ENCODE measurements at regions not wholly inside any gene's neighbourhood (a gene's known extent, or its start where the extent isn't known, plus 50 kb on each side); places are given as distances from the start of the nearest gene placed in this dataset.

DNA sequence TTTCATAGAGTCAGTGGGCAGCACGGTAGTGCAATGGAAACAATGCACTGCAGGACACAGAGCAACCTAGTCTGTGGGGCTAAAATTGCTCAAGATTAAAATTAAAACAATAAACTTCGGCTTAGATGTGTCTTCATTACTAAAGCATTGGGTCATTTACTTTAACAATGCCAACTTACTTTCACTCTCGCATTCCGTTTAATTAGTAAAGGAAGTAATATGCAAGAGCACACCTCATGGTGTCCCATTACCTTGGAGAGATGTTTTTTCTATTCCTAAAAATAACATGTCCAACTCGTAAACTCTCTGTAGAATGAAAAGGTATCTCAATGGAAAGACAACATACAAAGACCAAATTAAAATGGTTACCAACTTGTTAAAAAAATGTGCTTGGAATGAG is 738.4 kb downstream of the PCDH17 start:
- POLR2A ChIA-PET: no interaction called here
- Histone ChIP-seq H3K4me3 (ENCODE audit: low read depth, low read length) (no peak overlapping the region), H3K9me3 (ENCODE audit: control insufficient read depth, insufficient read depth, low read depth, low read length) (no peaks in the 10 kb centered on the region), H3K4me1 (ENCODE audit: control insufficient read depth, insufficient read depth, low read length) (no peaks in the 10 kb centered on the region), H3K36me3 (ENCODE audit: control insufficient read depth in 2 of 2, insufficient read depth in 1 of 2, low read length in 2 of 2) (no peaks in the 10 kb centered on the region), H3K27ac (ENCODE audit: extremely low read depth, low read depth, low read length) (no peak overlapping the region)
- CTCF ChIA-PET: no interaction called here
- TF ChIP-seq ZBTB20 (tag by site-specific recombination; IDR thresholded peaks at IDR 0.05): no peak
- TF ChIP-seq ZNF654 (tag by site-specific recombination; IDR thresholded peaks at IDR 0.05; ENCODE audit: low read depth): no peak

DNA sequence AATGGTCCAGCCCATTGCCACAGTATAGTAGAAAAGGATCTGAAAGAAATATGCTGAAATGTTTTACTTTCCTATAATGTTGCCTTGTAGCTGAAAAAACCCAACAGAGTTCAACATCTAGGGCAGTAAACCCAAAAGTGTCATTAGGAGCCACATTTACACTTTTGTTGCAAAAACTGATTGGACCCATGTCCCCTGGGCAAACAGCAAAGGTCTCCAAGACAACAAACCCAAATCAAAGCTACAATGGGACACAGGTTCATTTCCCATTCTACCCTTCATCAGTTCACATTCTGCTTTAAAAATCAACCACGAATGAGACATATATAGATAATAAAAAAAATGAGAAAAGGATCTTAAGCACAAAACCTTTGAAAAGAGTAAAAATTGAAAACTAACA is 744.8 kb downstream of the PCDH17 start:
- no peak for TF ChIP-seq SP3 (tag by site-specific recombination; IDR thresholded peaks at IDR 0.05)
- TF ChIP-seq ZNF585B (tag by site-specific recombination; IDR thresholded peaks at IDR 0.05): no peak
- TF ChIP-seq ZBTB1 (tag by site-specific recombination; IDR thresholded peaks at IDR 0.05): no peak
- TF ChIP-seq ZNF785 (tag by site-specific recombination; IDR thresholded peaks at IDR 0.05): no peak
- no peak for TF ChIP-seq YY2 (tag by site-specific recombination; IDR thresholded peaks at IDR 0.05)
- TF ChIP-seq ZNF23 (tag by site-specific recombination; IDR thresholded peaks at IDR 0.05; ENCODE audit: borderline replicate concordance): no peak
- TF ChIP-seq, protein P1, sequence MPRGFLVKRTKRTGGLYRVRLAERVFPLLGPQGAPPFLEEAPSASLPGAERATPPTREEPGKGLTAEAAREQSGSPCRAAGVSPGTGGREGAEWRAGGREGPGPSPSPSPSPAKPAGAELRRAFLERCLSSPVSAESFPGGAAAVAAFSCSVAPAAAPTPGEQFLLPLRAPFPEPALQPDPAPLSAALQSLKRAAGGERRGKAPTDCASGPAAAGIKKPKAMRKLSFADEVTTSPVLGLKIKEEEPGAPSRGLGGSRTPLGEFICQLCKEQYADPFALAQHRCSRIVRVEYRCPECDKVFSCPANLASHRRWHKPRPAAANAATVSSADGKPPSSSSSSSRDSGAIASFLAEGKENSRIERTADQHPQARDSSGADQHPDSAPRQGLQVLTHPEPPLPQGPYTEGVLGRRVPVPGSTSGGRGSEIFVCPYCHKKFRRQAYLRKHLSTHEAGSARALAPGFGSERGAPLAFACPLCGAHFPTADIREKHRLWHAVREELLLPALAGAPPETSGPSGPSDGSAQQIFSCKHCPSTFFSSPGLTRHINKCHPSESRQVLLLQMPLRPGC (tag by site-specific recombination; IDR thresholded peaks at IDR 0.05): no peak
- no peak for TF ChIP-seq ZNF121 (tag by site-specific recombination; IDR thresholded peaks at IDR 0.05)
- TF ChIP-seq, protein P2, sequence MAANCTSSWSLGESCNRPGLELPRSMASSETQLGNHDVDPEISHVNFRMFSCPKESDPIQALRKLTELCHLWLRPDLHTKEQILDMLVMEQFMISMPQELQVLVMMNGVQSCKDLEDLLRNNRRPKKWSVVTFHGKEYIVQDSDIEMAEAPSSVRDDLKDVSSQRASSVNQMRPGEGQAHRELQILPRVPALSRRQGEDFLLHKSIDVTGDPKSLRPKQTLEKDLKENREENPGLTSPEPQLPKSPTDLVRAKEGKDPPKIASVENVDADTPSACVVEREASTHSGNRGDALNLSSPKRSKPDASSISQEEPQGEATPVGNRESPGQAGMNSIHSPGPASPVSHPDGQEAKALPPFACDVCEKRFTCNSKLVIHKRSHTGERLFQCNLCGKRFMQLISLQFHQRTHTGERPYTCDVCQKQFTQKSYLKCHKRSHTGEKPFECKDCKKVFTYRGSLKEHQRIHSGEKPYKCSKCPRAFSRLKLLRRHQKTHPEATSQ (tag by site-specific recombination; IDR thresholded peaks at IDR 0.05): no peak
- no peak for TF ChIP-seq ZNF19 (tag by site-specific recombination; IDR thresholded peaks at IDR 0.05; ENCODE audit: low read depth)
- Histone ChIP-seq H3K4me3 (ENCODE audit: low read depth, low read length) (no peak overlapping the region), H3K9me3 (ENCODE audit: control insufficient read depth, insufficient read depth, low read depth, low read length) (no peaks in the 10 kb centered on the region), H3K4me1 (ENCODE audit: control insufficient read depth, insufficient read depth, low read length) (no peaks in the 10 kb centered on the region), H3K27ac (ENCODE audit: extremely low read depth, low read depth, low read length) (no peak overlapping the region), H3K36me3 (ENCODE audit: control insufficient read depth in 2 of 2, insufficient read depth in 1 of 2, low read length in 2 of 2) (no peaks in the 10 kb centered on the region)
- ChIA-PET POLR2A (no interaction called here), CTCF (interaction anchor here (0.7 kb wide), 1 partner anchor 402 kb away, joined by 3 read pairs; no protein-coding TSS in a partner anchor)

DNA sequence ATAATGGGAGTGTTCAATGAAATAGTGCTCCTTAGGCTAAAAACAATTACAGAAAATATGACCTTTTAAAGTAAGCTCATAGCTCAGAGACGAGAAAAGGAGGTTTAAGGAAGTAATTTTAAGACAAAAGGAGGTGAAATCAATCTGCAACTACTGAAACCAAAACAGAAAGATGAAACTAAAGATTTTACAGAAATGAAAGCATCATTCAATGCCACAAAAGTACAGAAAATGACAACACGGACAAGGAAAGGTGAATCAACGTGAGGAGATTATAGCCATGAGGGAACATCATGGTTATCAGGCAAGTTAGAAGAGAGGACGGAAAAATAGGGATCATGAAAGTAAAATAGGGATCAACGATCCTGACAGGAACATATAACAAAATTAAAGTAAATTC is 745.2 kb downstream of the PCDH17 start:
- Histone ChIP-seq H3K27ac (ENCODE audit: extremely low read depth, low read depth, low read length) (no peak overlapping the region), H3K9me3 (ENCODE audit: control insufficient read depth, insufficient read depth, low read depth, low read length) (no peaks in the 10 kb centered on the region), H3K4me1 (ENCODE audit: control insufficient read depth, insufficient read depth, low read length) (no peaks in the 10 kb centered on the region), H3K36me3 (ENCODE audit: control insufficient read depth in 2 of 2, insufficient read depth in 1 of 2, low read length in 2 of 2) (no peaks in the 10 kb centered on the region), H3K4me3 (ENCODE audit: low read depth, low read length) (no peak overlapping the region)
- CTCF ChIA-PET: interaction anchor here (0.7 kb wide), 1 partner anchor 402 kb away, joined by 3 read pairs; no protein-coding TSS in a partner anchor
- POLR2A ChIA-PET: no interaction called here
- TF ChIP-seq, protein P3, sequence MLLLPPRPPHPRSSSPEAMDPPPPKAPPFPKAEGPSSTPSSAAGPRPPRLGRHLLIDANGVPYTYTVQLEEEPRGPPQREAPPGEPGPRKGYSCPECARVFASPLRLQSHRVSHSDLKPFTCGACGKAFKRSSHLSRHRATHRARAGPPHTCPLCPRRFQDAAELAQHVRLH (tag by site-specific recombination; IDR thresholded peaks at IDR 0.05): no peak
- no peak for TF ChIP-seq ZSCAN23 (tag by site-specific recombination; IDR thresholded peaks at IDR 0.05)
- no peak for TF ChIP-seq TCF7L2 (IDR thresholded peaks at IDR 0.05; ENCODE audit: borderline replicate concordance, low read depth, low read length)
- TF ChIP-seq ZNF155 (tag by site-specific recombination; IDR thresholded peaks at IDR 0.05): no peak
- TF ChIP-seq ZNF558 (tag by site-specific recombination; IDR thresholded peaks at IDR 0.05): no peak
- no peak for TF ChIP-seq ZNF544 (tag by site-specific recombination; IDR thresholded peaks at IDR 0.05)
- no peak for TF ChIP-seq ZNF202 (tag by site-specific recombination; IDR thresholded peaks at IDR 0.05; ENCODE audit: borderline replicate concordance)
- no peak for TF ChIP-seq ZNF654 (tag by site-specific recombination; IDR thresholded peaks at IDR 0.05; ENCODE audit: low read depth)
- no peak for TF ChIP-seq KLF1 (tag by site-specific recombination; IDR thresholded peaks at IDR 0.05)
- no peak for TF ChIP-seq ZNF48 (tag by site-specific recombination; IDR thresholded peaks at IDR 0.05)
- no peak for TF ChIP-seq HOXC10 (CRISPR knock-in tag; IDR thresholded peaks at IDR 0.05)
- TF ChIP-seq, protein P4, sequence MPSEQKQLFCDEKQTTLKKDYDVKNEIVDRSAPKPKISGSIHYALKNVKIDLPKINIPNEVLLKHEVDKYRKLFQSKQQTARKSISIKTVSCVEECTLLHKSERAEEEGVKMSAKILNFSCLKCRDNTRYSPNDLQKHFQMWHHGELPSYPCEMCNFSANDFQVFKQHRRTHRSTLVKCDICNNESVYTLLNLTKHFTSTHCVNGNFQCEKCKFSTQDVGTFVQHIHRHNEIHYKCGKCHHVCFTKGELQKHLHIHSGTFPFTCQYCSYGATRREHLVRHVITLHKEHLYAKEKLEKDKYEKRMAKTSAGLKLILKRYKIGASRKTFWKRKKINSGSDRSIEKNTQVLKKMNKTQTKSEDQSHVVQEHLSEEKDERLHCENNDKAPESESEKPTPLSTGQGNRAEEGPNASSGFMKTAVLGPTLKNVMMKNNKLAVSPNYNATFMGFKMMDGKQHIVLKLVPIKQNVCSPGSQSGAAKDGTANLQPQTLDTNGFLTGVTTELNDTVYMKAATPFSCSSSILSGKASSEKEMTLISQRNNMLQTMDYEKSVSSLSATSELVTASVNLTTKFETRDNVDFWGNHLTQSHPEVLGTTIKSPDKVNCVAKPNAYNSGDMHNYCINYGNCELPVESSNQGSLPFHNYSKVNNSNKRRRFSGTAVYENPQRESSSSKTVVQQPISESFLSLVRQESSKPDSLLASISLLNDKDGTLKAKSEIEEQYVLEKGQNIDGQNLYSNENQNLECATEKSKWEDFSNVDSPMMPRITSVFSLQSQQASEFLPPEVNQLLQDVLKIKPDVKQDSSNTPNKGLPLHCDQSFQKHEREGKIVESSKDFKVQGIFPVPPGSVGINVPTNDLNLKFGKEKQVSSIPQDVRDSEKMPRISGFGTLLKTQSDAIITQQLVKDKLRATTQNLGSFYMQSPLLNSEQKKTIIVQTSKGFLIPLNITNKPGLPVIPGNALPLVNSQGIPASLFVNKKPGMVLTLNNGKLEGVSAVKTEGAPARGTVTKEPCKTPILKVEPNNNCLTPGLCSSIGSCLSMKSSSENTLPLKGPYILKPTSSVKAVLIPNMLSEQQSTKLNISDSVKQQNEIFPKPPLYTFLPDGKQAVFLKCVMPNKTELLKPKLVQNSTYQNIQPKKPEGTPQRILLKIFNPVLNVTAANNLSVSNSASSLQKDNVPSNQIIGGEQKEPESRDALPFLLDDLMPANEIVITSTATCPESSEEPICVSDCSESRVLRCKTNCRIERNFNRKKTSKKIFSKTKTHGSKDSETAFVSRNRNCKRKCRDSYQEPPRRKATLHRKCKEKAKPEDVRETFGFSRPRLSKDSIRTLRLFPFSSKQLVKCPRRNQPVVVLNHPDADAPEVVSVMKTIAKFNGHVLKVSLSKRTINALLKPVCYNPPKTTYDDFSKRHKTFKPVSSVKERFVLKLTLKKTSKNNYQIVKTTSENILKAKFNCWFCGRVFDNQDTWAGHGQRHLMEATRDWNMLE (tag by site-specific recombination; conservative IDR thresholded peaks at IDR 0.05; ENCODE audit: low read depth): no peak

All from HEK293 (cell line).